Ishikawa (cell line): ENCODE measurements at regions not wholly inside any gene's neighbourhood (a gene's known extent, or its start where the extent isn't known, plus 50 kb on each side); places are given as distances from the start of the nearest gene placed in this dataset.

Experiments
- CEBPB ChIP-seq: IDR thresholded peaks from 2 replicates; pipeline ENCODE4 v1.6.1; 2012
- CREB1 ChIP-seq: IDR thresholded peaks from 2 replicates; pipeline ENCODE4 v1.6.1; 2012; ENCODE audit warnings: low read depth
- EGR1 ChIP-seq: IDR thresholded peaks from 2 replicates; pipeline ENCODE4 v1.6.1; 2012
- EP300 ChIP-seq: IDR thresholded peaks from 2 replicates; pipeline ENCODE4 v1.6.1; 2012; ENCODE audit warnings: borderline replicate concordance
- FOXM1 ChIP-seq: IDR thresholded peaks from 2 replicates; pipeline ENCODE4 v1.6.1; 2012; ENCODE audit warnings: low read depth, borderline replicate concordance
- NFIC ChIP-seq: IDR thresholded peaks from 2 replicates; pipeline ENCODE4 v1.6.1; 2012
- TAF1 ChIP-seq: IDR thresholded peaks from 2 replicates; pipeline ENCODE4 v1.6.1; 2012; ENCODE audit warnings: low read depth, mild to moderate bottlenecking
- TEAD4 ChIP-seq: IDR thresholded peaks from 2 replicates; pipeline ENCODE4 v1.6.1; 2012
- YY1 ChIP-seq: IDR thresholded peaks from 2 replicates; pipeline ENCODE4 v1.6.1; 2012; ENCODE audit warnings: low read depth
- TF ChIP-seq, protein P1 (sequence below): IDR thresholded peaks from 2 replicates; pipeline ENCODE4 v1.6.1; 2012
- TF ChIP-seq, protein P2 (sequence below): IDR thresholded peaks from 2 replicates; pipeline ENCODE4 v1.6.1; 2012

DNA sequence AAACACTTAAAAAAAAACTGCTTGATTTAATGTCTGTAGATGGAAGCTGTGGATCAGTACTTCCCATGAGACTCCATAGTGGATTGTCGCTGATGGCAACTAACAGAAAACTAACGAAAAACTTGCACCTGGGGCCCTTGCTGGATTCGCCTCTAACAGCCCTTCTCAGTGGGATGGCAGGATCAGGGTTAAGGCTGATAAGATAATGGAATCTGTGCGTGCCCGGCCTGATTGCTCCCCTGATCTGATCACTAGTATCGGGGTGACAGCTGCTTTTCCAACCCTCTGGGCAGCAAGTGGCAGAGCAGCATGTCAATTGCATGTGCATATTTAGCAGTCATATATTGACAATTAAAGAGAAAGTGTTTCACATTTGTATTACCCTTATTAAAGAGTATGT is 185.8 kb upstream of the ELAVL2 start:
- TF ChIP-seq CREB1 (no peak), CEBPB (no peak), EP300 (no peak), EGR1 (no peak), YY1 (no peak), TEAD4 (no peak), TAF1 (no peak), NFIC (no peak), FOXM1 (no peak)
- TF ChIP-seq, protein P1, sequence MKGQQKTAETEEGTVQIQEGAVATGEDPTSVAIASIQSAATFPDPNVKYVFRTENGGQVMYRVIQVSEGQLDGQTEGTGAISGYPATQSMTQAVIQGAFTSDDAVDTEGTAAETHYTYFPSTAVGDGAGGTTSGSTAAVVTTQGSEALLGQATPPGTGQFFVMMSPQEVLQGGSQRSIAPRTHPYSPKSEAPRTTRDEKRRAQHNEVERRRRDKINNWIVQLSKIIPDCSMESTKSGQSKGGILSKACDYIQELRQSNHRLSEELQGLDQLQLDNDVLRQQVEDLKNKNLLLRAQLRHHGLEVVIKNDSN = no peak
- TF ChIP-seq, protein P2, sequence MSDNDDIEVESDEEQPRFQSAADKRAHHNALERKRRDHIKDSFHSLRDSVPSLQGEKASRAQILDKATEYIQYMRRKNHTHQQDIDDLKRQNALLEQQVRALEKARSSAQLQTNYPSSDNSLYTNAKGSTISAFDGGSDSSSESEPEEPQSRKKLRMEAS = no peak
